ENCODE measurements at regions not wholly inside any gene's neighbourhood (a gene's known extent, or its start where the extent isn't known, plus 50 kb on each side); places are given as distances from the start of the nearest gene placed in this dataset.
A peak's percentile ranks its signal among the peaks of the same experiment; 100 is the strongest.
"Not testable (repeated sequence)": the region's sequence is repeated elsewhere in the genome, so short reads cannot be mapped to it uniquely, and the experiment has no call there.

DNA sequence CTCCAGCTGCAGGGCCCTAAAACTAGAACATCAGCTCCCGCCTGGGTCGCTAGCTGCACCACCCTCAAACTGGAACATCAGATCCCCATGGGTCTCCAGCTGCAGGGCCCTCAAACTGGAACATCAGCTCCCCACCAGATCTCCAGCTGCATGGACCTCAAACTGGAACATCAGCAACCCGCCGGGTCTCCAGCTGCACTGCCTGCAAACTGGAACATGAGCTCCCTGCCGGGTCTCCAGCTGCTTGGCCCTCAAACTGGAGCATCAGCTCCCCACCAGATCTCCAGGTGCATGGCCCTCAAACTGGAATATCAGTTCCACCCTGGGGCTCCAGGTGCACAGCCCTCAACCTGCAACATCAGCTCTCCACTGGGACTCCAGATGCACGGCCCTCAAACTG is 82.7 kb downstream of the TFRC start:
- DNase-seq, result not testable (repeated sequence)

DNA sequence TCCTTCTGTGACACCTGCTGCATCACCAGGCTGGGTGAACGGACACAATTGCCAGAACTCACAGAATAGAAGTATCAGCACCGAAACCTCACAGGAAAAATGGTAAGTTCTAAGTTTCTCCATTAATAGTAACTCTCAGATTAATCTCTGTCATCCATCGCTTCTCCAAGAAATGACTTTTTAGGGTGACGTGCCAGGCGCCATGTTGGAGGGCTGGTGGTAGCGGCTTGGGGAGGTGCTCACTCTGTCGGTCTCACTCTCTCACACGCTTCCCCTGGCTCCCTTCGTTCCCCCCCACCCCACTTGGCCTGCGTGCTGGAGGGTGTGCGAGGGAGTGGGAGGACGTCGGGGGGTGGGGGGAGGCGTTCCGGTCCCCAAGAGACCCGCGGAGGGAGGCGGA is 85.6 kb downstream of the TFRC start:
- not testable (repeated sequence) for DNase-seq

DNA sequence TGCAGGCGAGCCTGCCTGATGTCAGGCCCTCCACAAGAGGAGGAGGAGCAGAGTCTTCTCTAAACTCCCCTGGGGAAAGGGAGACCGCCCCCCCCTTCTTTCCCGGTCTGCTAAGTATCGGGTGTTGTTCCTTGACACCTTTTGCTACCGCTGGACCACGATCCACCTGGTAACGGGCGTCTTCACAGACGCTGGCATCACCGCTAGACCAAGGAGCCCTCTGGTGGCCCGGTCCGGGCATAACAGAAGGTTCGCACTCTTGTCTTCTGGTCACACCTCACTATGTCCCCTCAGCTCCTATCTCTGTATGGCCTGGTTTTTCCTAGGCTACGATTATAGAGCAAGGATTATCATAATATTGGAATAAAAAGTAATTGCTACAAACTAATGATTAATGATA is 86.0 kb upstream of the TNK2 start:
- DNase-seq, result peak; percentile 64

DNA sequence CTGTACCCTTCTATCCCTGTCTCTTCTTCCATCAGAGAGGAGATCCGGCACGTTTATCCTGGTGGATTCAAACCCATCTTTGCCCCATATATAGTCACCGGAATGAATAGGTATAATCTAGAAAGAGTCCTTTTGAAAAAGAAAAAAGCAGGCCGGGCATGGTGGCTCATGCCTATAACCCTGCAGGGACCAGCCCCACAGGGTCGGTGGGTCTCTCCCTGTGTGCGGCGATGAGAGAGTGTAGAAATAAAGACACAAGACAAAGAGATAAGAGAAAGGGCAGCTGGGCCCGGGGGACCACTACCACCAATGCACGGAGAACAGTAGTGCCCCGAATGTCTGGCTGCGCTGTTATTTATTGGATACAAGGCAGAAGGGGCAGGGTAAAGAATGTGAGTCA is 85.3 kb upstream of the TNK2 start:
- not testable (repeated sequence) for DNase-seq

DNA sequence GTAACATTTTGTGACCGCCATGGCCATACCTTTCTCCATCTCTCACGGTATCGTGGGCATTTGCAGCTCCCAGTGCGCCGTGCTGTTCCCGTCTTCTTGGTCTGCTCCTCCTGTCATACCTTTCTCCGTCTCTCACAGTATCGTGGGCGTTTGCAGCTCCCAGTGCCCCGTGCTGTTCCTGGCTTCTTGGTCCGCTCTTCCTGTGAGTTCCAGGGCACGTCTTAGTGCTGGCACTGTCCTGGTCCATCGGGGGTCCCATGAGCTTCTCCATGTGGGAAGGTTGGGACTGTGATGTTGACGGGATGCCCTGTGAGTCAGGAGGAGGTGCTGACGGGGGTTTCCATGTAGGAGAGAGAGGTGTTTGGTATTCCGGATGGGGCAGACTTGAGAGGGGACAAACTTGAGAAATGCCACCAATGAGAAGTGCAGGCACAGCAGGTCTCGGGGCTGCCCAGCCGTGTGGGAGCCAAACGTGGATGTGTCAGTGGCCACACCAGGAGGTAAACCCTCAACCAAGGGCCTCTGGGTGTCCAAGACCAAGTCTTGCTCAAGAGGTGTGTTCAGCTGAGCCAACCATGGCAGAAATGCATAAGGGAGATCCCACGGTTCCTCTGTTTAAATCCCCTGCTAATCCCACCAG is 84.7 kb upstream of the TNK2 start:
- DNase-seq, result not testable (repeated sequence)

DNA sequence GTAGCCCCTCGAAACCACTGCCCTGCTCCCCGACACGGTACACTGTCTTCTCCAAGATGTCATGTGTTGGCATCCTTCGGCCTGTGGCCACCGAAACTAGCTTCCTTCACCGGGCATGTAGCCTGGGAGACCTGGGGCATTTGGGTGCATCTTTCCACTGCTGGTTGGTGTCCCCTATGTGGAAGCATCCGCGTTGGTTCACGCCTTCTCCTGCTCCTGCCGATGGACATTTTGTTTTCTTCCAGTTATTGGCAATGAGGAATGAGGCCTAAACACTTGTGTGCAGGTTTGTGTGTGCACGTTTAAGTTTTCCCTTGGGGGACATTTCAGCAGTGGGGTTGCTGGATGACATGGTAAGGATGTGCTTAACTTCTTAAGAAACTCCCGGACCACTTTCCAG is 83.6 kb upstream of the TNK2 start:
- not testable (repeated sequence) for DNase-seq

DNA sequence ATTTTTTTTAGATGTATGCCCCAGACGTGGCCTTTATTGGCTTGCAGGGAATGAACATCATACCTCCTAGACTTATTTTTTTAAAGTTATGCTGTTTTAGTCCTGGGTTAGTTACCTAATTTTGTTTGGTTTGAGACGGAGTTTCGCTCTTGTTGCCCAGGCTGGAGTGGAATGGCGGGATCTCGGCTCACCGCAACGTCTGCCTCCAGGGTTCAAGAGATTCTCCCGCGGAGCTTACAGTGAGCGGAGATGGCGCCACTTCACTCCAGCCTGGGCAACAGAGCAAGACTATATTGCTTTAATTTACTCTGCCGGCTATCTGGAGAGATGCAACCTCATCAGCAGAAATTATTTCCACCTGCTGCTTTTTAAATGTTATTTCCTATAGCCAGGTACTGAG is 82.9 kb upstream of the TNK2 start:
- not testable (repeated sequence) for DNase-seq

DNA sequence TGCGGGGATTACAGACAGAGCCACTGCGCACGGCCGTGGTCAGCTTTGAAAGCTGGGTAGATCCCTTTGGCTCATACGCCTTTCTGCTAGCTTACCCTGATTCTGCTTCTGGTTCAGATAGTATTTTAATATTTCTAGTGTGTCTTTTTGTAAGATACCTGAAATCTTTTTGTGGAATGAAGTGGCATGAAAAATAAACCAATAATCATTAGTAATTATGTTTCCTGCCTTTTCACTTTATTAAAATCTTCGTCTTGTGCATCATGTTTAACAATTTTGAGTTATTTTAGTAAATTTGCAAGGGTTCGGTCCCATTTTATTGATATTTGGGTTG is 82.5 kb upstream of the TNK2 start:
- DNase-seq, result not testable (repeated sequence)

DNA sequence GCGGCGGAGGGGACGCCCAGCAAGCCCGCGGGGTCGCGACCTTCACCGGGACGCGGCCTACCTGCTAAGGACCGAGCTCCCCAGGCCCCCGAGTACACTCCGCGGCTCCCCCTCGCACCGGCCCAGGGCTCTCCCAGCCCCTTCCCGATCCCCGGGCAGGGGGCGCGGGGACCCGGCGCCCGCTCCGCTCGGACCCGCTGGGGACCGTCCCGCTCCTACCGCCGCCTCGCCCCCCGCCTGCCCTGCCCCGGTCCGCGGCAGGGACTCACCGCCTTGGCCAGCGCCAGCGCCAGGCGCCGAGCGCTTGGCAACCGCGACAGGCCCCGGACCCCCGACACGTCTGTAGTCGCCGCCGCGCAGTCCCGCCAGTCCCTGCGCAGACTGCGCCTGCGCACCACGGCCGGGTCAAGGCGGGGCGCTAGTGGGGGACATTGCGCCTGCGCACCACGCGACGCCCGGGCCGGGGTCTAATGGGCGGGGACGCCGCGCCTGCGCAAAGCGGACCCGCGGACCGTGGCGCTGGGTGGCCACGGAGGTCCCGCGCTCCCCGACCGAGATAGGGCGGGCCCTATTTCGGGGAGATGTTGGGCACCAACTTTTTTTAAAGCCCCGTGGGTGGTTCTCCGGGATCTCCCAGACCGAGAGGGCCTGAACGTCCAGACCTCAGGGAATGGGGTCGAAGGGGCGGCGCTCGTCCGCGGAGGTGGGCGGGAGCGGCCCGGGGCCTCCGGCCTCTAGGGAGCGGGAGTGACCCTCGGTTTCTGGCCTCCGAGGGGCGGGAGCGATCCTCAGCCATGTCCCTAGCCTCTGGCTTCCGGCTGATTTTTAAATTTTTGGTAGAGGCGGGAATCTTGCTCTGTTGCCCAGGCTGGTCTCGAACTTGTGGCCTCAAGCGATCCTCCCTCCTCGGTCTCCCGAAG is 81.8 kb upstream of the TNK2 start:
- peak; percentile 85 for DNase-seq

DNA sequence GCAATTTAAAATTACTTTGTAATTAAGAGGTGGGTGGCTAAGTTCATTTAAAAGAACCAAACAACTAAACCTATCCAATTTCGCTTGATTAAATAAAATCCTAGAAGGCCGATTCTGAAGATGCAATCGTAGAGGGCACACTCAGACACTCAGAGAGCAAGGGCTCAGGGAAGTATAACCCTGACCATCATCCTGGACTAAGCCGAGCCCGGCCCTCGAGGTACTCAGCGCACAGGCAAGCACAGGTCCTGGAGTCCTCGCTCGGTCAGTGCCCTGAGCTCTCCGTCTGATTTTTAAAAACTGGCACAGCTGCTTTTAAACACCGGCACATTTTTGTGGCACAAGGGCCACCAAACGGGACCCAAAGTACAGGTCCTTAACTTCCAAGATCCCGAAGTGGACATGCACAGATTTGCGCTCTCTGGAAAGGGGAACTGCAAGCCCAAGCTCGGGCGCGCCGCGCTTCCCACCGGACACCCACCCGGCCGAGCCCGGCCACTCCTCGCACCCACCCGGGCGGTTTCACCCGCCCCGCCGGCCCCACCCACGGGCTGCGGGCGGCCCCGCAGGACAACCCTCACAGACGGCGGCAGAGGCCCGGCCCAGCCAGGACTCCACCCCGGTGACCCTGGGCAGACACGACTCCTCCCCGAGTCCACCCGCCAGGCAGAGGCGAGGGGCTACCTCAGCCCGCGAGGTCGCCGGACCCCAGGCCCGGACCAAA is 81.0 kb upstream of the TNK2 start:
- not testable (repeated sequence) for DNase-seq

DNA sequence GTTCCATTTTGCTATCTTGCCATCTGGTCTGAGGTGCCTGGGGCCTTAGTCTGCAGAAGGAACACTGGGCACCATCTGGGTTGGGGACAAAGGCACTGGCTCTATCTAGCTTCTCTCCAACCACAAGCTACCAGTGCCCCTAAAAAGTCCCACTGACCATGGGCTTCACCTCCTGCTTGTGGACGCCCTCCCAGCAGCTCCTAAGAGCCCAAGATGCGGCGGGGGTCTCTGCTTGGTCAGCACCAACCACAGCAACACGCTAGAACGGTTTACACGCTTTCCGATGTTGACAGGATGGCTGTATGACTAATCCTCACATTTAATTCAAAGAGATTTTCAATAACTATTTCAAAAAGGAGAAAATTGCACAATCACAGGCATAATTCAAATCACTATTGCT is 80.4 kb upstream of the TNK2 start:
- DNase-seq, result not testable (repeated sequence)

DNA sequence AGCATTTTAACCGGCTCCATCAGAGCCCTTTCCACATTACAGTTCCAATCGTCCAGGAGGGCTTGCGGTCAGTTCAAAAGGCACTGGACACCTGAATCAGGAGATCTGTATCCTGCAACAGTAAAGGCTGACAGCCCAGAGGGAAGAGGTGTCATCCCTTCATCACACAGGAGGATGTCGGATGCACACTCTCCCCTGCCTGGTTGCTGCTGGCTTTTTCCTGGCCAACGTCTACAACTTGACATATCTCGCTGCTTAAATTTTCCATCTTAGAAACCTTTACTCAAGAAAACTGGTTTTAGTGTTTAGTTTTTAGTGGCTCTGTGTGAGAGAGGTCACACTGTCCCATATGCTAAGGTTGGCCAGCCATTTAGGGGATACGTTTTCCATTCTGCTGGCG is 78.7 kb upstream of the TNK2 start:
- not testable (repeated sequence) for DNase-seq

DNA sequence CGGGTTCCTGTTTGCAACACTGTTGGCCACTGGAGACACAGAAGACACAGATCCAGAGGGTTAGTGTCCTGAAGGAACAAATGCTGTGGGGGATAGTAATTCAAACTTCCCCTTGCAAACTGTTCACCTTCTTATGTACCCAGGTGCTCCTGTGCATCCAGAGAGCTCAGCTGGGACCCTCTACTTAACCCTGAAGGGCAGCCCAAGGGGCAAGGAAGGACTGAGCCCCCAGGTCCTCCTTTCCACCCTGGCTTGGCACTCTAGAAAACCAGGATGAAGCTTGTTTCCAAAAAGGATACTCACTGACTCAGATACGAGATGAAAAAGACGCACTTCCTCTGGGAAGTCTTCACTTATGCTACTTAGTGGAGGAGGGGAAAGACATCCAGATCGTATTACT is 78.2 kb upstream of the TNK2 start:
- not testable (repeated sequence) for DNase-seq

DNA sequence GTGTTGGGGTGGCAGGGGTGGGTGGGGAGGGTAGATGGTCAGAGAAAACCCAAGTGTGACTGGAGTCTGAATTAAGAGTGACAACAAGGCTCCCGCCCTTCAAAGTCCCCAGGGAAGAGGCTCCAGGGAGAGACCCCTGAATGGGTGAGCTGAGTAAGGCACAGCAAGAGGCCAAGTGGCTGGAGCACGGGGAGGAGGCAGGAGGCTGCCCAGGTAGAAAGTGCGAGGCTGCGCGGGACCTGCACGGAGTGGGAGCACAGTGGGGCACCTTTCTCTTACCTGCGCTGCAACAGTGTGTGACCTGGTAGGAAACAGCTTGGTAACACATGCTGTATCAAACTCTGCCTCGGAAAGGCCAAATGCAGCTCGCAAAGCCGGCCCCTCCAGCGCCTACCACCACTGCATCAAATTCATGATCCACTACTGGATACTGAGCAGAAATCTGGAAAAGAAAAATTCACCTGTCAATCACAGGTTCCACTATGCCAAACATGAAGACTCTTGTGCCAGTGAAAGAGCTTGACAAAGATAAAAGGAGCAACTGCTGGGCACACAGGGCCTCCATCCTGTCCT is 77.1 kb upstream of the TNK2 start:
- DNase-seq, result not testable (repeated sequence)

DNA sequence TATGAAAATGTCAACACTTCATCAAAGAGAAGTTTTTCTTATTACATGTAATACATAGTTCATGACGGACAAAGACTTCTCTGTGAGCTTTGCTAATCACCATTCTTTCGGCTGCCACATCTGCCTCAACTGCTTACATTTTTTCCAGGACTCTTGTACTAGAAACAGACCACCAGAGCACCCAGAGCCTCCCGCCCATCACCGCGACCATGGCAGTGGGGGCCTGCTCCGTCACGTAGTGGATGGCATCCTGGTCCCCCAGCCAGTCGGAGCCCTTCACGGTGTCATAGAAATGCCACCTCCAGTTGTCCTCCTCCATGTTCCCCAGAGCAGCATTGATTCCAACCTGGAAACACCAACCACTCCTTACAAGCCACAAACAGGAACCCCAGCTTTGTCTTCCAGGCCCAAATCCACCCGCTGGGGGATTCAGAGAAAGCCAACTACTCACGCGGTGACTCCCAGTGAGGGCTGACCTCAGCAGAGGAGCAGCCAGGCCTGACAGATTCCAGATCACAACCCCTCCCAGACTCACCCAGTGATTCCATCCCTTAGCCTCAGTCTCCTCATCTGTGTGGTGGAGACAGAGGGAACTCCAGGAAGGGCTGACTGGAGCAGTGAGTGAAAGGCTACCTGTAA is 76.2 kb upstream of the TNK2 start:
- DNase-seq, result not testable (repeated sequence)

DNA sequence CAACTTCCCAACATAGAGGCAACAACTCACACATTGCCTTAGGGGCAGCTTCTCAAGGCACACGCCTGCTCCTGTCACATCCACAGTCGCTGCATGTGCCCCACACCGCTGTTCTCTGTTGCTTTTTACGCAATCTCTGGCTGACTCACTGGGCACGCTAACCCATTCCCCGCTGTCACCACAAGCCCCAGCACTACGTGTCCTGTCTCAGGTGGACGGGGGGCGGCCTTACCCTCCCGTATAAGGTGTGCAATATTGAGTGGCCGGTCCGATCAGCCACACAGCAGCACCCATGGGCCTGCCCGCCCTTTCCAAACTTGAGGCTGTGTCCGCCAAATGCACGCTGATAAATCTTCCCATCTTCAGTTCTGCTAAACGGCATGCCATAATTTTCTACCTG is 75.5 kb upstream of the TNK2 start:
- DNase-seq, result not testable (repeated sequence)

DNA sequence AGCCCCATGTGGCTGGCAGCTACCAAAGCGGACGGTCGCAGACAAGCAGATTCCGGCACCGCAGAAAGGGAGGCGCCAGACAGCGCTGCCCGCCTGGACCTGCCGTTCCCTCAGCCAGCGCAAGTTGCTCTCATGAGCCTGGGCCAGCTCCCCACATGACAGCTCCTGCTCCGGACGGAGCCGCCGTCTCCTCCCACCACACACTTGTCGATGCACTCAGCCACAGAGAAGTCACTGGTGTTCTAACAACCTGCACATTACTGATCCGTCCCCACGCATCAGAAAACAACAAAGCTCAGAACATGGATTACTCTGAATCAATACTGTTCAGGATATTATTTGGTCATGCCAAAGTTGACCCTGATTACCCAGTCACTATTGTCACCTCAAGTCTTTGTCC is 74.4 kb upstream of the TNK2 start:
- DNase-seq, result not testable (repeated sequence)

DNA sequence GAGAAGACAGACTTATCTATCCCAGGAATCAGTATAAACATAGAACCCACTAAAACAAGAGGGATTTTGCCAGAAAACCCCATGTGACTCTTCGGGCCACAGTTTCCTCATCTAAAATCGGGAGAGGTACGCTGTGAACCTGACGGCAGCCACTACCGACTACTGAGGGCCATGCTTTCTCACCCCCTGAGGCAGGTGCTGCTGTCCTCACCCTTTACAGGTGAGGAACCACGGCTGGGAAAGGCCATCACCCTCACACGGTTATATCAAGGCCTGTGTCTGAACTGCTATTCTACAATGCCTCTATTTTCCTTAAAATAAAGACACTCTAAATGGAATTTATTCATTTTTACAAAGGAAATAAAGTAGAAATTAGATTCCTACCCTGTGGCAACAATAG is 73.4 kb upstream of the TNK2 start:
- DNase-seq, result not testable (repeated sequence)

DNA sequence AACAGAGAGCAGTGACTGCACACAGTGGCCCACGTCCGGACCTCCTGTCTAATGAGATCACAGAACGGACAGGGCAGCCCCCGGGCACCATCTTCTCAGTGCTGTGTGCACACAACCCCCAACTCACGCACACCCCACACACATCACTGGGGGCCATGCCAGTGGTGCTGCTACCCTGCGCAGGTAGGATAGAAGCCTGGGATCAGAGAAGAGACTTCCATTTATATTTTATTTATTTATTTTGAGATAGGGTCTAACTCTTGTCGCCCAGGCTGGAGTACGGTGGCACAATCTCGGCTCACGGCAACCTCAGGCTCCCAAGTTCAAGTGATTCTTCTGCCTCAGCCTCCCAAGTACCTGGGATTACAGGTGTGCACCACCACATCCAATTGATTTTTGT is 71.5 kb upstream of the TNK2 start:
- DNase-seq, result not testable (repeated sequence)

DNA sequence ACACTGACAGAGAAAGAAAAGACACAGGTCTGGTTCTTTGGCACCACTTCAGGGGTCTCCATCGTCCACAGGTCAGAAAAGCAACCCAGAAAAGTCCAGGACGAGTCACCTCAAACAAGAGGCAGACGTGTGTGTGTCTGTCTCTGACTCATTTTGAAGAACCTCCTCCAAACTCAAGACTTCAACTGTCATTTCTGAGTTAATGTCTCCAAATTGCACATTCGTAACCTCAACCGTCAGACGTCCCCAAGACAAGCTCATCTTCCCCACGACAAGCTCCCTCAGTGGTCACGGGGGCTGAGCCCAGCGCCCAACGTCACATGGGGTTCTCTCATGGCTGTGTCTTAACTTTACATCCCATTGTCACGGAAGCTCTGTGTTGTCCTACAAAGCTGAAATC is 70.2 kb upstream of the TNK2 start:
- DNase-seq, result not testable (repeated sequence)

DNA sequence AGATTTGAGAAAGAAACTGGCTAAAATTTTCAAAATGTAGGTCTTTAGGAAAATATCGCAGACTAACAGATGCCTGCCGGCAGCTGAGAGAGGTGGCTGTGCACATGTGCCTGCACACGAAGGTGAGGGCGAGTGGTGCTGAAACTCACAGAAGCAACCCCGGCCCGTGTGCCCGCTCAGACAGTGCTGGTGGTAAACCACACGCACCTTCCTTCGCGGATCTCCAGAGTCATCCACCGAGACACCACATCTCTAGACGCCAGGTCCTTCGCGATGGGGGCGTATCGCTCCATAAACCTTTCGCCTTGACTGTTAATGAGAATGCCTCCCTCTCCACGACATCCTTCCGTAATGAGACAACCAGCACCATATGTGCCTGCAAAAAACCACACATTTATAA is 68.5 kb upstream of the TNK2 start:
- not testable (repeated sequence) for DNase-seq

DNA sequence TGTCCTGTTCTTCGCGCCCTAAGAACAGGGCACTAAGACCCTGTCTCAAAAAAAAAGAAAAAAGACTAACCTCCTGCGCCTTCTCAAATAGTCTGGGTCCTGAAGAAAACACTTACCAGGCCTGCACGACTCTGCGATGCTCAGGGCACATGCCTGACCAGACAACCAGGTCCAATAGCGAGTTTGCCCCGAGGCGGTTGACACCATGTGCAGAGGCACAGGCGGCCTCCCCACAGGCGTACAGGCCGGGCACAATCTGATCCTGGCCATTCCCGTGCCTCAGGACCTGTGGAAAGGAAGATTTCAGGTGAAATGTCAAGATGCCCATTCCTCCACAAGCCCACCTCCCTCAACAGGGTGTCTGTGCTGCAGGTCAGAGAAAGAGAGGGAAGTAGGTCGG is 65.9 kb upstream of the TNK2 start:
- DNase-seq, result not testable (repeated sequence)

DNA sequence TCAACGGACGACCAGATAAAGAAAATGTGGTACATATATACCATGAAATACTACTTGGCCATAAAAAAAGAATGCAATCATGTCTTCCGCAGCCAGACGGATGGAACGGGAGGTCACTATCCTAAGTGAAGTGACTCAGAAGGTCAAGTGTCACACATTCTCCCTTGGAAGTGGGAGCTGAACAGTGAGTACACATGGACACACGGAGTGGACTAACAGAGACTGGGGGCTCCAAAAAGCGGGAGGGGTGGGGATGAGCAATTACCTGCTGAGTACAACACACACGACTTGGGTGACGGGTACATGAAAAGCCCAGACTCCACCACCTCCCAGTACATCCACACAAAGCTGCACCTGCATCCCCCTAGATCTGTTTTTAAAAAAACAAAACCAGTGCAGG is 62.5 kb upstream of the TNK2 start:
- DNase-seq, result not testable (repeated sequence)

All from CD4-positive, alpha-beta T cell treated with Interleukin-4 for 4 hours (primary cell).